ENCODE measurements at regions not wholly inside any gene's neighbourhood (a gene's known extent, or its start where the extent isn't known, plus 50 kb on each side); places are given as distances from the start of the nearest gene placed in this dataset.

GRCh38 chr4:13246107-13246506, 238.0 kb downstream of the RAB28 start (continued):
- no peak for TF ChIP-seq CHD7 (IDR thresholded peaks at IDR 0.05; ENCODE audit: insufficient replicate concordance, low read length)
